ENCODE measurements at regions not wholly inside any gene's neighbourhood (a gene's known extent, or its start where the extent isn't known, plus 50 kb on each side); places are given as distances from the start of the nearest gene placed in this dataset.

DNA sequence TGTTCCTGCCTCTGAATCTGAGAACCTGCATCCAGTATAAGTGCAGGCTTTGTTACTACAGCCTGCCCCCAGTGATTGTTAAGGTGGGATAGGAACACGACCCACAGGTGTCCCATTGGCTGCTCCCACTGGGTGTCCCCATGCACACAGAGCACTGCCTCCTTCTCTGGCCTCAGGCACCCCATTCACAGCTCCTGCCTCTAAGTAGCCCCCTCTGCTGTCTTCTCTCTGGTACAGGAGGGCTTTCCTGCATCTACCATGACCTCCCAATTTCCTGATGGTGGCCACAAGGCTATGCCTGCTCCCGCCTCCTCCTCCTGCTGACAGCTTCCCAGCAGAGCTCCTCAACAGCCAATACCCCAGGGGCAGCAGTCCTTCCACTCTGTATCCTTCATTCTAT is 238.6 kb upstream of the TMC3 start:
- DNase-seq (ENCODE audit: extremely low read depth in 1 of 2, low read depth in 1 of 2): no peak

DNA sequence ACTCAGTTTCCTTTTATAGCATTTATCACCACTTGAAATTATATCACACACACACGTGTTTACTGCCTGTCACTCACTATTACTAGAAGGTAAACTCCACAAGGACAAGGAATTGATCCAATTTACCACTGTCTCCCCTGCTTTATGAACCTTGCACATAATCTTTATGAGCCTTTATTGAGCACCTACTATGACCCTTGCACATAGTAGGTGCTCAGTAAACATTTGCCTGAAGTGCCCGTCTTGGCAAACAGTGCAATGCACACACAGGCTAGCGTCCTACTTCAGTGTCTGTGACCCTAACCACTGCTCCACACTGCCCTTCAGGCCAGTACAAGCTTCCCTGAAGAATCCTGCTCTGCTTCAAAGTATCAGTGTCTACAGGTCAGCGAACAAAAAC is 237.7 kb upstream of the TMC3 start:
- DNase-seq (ENCODE audit: extremely low read depth in 1 of 2, low read depth in 1 of 2): no peak

DNA sequence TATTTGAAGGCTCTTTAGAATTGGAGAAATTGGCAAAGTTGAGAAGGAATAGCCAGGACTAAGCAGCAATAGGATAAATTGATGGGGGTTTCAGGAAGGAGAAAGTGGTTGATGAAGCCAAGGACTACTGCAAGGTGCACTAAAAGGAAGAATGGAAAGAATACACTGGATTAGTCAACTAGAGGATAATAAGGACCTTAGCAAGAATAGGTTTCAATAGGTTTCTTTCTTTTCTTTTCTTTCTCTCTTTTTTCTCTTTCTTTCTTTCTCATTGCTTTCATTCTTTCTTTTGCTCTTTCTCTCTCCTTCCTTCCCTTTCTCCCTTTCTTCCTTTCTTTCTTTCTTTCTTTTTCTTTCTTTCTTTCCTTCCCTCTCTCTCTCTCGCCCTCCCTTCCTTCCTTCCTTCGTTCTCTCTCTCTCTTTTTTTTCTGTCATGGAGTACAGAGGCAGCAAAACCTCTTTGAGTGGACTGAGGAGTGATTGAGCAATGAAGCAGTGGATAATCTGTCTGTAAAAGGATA is 234.4 kb upstream of the TMC3 start:
- no peak for DNase-seq (ENCODE audit: extremely low read depth in 1 of 2, low read depth in 1 of 2)

- no peak for DNase-seq (ENCODE audit: extremely low read depth in 1 of 2, low read depth in 1 of 2)
Observed at GRCh38 chr15:81604713-81605112, 230.7 kb upstream of the TMC3 start.

GRCh38 chr15:81596159-81596865 is 222.3 kb upstream of the TMC3 start:
- DNase-seq (ENCODE audit: extremely low read depth in 1 of 2, low read depth in 1 of 2): no peak

DNA sequence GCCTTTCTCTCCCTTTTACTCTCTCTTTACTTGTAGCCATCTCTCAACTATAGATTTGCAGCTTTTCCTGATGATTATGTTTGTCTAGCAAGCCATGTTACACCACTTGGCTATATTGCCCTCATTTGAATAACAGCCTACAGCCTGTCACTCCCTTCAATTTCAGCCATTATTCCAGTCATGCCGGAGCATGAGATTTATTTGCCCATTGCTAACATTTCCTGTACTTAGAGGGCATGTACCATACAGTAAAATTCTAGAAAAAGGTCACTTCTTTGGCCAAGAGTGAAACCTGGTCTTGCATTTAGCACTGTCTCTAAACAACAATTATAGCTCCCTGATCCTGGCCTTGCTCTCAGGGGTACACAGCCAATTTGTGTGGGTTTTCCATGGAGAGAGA is 221.7 kb upstream of the TMC3 start:
- DNase-seq (ENCODE audit: extremely low read depth in 1 of 2, low read depth in 1 of 2): no peak

DNA sequence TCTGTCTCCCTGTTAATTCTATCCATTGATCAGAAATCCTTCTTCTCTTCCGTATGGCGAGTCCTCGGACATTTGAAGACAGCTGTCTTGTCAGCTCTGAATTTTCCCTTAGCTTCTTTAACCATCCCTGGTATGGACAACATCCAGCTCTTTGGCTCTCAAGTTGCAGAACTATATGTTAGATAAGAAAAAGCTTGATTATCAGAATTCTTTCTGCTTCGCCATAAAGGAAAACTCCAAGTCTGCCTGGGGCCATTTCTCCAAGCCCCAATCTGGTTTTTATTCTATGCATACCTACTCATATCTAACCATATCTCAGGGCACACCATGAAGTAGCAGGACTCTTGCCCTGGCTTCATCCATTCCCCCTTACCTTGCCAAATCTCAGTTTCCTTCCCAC is 215.7 kb upstream of the TMC3 start:
- no peak for DNase-seq (ENCODE audit: extremely low read depth in 1 of 2, low read depth in 1 of 2)

GRCh38 chr15:81575436-81576123 is 201.6 kb upstream of the TMC3 start:
- no peak for DNase-seq (ENCODE audit: extremely low read depth in 1 of 2, low read depth in 1 of 2)

DNA sequence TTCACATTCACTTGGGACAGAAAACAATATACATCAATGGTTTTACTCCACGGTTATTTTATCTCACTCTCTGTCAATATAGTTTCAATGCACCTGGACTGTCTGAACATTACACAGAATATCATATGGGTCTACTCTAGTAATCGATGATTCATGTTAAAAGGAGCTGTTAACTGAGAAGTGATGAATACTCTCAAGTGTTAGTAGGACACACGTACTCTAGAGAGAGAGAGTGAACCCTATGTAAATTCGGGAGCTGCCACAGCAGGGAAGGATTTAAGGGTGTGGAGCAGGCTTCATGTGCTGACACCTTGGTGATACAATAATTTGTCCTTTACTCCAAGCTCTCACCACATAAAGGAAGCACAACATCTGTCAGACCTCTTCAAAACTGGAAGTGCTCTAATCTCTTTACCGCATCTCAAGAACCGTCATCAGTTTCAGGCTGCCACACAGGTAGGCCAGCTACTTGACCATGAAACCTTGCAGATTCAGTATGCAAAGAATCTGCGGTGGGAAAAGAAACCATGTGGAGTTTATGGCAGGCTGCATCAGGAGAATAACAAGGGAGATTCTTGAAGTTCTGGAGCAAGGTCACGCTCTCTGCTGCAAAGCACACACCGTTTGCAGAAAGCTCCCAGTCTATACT is 199.2 kb upstream of the TMC3 start:
- no peak for DNase-seq (ENCODE audit: extremely low read depth in 1 of 2, low read depth in 1 of 2)

- no peak for DNase-seq (ENCODE audit: extremely low read depth in 1 of 2, low read depth in 1 of 2)
Observed at GRCh38 chr15:81572190-81572589, 198.2 kb upstream of the TMC3 start.

DNA sequence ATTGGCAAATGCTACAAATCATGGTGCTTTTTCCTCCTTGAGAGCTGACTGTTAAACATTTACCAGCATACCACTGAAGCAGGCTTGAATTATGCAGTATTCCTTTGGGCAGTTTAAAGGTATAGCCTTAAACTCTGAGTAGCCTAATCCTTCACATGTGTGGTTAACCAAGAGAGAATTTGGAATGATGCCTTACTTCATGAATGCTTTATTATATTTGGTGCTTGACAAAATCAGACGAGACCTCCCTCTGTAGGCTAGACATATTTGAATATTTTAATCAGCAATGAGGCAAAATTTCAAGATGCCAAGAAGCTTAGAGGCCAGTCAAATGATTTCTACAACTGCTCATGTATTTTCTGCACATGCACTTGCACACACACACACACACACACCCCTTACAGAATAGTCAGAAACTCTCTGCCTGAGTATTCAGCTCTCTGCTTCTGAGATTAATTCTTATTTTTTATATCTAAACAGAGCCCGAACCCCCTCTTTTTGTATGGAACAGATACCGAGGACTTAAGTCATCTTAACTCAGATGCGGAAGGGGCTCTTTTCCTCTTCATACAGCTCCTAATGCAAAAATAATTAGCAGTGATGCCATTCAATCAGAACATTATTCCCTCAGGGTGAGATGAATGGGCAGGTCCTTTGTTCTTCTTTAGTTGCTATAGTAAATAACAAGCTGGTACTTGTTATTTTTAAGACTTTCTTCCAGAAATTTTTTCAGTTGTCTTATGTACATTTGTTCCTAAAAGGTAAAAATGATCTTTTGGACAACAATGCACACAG is 195.5 kb upstream of the TMC3 start:
- no peak for DNase-seq (ENCODE audit: extremely low read depth in 1 of 2, low read depth in 1 of 2)

- no peak for DNase-seq (ENCODE audit: extremely low read depth in 1 of 2, low read depth in 1 of 2)
Observed at GRCh38 chr15:81567924-81568323, 193.9 kb upstream of the TMC3 start.

- no peak for DNase-seq (ENCODE audit: extremely low read depth in 1 of 2, low read depth in 1 of 2)
Observed at GRCh38 chr15:81562986-81563385, 189.0 kb upstream of the TMC3 start.

GRCh38 chr15:81560405-81560804 is 186.4 kb upstream of the TMC3 start:
- DNase-seq (ENCODE audit: extremely low read depth in 1 of 2, low read depth in 1 of 2): no peak

- DNase-seq (ENCODE audit: extremely low read depth in 1 of 2, low read depth in 1 of 2): no peak
Observed at GRCh38 chr15:81558056-81558455, 184.0 kb upstream of the TMC3 start.

GRCh38 chr15:81555346-81555745 is 181.3 kb upstream of the TMC3 start:
- no peak for DNase-seq (ENCODE audit: extremely low read depth in 1 of 2, low read depth in 1 of 2)

- no peak for DNase-seq (ENCODE audit: extremely low read depth in 1 of 2, low read depth in 1 of 2)
Observed at GRCh38 chr15:81548365-81549130, 174.5 kb upstream of the TMC3 start.

GRCh38 chr15:81547521-81548132 is 173.6 kb upstream of the TMC3 start:
- DNase-seq (ENCODE audit: extremely low read depth in 1 of 2, low read depth in 1 of 2): no peak

DNA sequence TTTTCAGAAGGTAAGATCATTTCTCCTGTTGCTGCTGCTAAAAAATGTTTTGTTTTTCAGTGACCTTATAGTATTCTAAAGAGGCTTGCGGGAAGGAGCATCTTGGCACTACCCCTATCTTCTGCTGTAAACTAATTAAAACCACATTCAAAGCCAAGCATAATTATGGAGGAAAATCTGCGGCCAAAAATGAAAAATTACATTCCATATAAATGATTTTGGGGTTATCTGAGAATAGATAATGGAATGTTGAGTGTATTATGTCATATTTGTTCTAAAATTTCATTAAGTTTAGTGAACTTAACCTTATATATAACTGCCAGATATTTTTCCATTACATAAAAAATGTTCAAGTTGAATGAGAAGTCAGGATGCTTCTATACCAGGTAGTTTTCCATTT is 170.4 kb upstream of the TMC3 start:
- no peak for DNase-seq (ENCODE audit: extremely low read depth in 1 of 2, low read depth in 1 of 2)

DNA sequence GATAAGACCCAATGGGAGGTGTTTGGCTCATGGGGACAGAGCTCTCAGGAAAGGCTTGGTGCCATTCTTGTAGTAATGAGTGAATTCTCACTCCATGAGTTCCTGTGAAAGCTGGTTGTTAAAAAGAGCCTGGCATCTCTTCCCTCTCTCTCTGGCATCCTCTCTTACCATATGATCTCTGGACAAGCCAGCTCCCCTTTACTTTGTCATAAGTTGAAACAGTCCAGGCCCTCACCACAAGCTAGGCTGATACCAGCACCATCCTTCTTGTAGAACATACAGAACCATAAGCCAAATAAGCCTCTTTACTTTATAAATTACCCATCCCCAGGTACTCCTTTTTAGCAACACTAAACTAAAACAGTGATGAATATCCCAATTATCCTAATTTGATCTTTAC is 166.9 kb upstream of the TMC3 start:
- DNase-seq (ENCODE audit: extremely low read depth in 1 of 2, low read depth in 1 of 2): no peak

Data from stimulated activated CD8-positive, alpha-beta memory T cell treated with anti-CD3 and anti-CD28 coated beads, Interleukin-7, amount 100 ng/mL, for 48 hours (primary cell).